WERI-Rb-1 (cell line): ENCODE measurements at regions not wholly inside any gene's neighbourhood (a gene's known extent, or its start where the extent isn't known, plus 50 kb on each side); places are given as distances from the start of the nearest gene placed in this dataset.

Experiments
- DNase-seq: peaks from one replicate; pipeline ENCODE4 v3.0.0-alpha.2; 2020
- H3K27ac ChIP-seq: fragments of 250-450 bp; sonication (Bioruptor Pico); 2 replicates; pipeline ENCODE4 v1.5.1; 2020; ENCODE audit warnings: mild to moderate bottlenecking, moderate library complexity
- H3K27me3 ChIP-seq: fragments of 250-450 bp; sonication (Bioruptor Pico); 2 replicates; pipeline ENCODE4 v1.5.1; 2021; ENCODE audit warnings: mild to moderate bottlenecking, low read depth, moderate library complexity; ENCODE audit not compliant: insufficient read depth, severe bottlenecking
- H3K36me3 ChIP-seq: fragments of 250-450 bp; sonication (Bioruptor Pico); 2 replicates; pipeline ENCODE4 v1.5.1; 2020; ENCODE audit warnings: mild to moderate bottlenecking, moderate library complexity
- H3K4me3 ChIP-seq: 2 replicates; pipeline ENCODE4 v1.5.1; 2011; ENCODE audit warnings: low read depth, mild to moderate bottlenecking, control low read depth, low read length
- H3K9me3 ChIP-seq: fragments of 250-450 bp; sonication (Bioruptor Pico); 2 replicates; pipeline ENCODE4 v1.5.1; 2021; ENCODE audit warnings: mild to moderate bottlenecking, moderate library complexity; ENCODE audit not compliant: severe bottlenecking
- CTCF ChIP-seq: IDR thresholded peaks from 2 replicates; pipeline ENCODE4 v1.5.1; 2011; ENCODE audit warnings: low read depth, mild to moderate bottlenecking, control low read depth, inconsistent platforms, low read length

DNA sequence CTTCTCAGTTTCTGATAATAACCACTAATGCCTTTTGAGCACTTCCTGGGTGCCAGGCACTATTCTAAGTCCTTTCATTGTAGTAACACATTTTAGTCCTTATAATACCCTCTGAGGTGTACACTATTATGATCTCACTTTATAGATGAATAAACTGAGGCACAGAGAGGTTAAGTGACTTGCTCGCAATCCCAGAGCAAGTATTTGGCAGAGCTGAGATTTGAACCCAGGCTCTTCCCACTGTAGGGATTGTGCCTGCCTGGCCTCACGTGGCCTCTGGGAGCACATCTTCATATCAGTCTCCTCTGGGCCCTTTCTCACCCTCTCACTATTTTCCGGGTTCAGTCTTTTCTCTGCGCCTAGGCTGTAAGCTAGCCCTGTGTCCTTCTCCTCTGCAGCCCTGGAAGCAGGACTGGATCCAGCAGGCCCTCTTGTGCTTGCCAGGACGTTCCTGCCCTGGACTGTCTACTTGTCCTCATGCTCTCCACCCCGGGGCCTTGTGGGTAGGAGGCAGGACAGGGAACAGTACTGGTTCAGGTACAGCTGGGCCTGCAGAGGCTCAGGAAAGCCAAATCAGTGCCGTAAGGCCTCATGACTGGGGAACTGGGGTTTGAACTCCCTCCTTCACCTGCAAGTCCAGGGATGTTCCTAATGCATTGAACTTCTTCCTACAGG, 139.6 kb downstream of the VEGFA start:
- Histone ChIP-seq H3K27ac (no peak overlapping the region), H3K4me3 (no peak overlapping the region)
- TF ChIP-seq CTCF: no peak

GRCh38 chr6:43907789-43908472, 137.9 kb downstream of the VEGFA start:
- DNase-seq: peak; percentile 58
- Histone ChIP-seq H3K9me3 (no peaks in the 10 kb centered on the region), H3K36me3 (no peaks in the 10 kb centered on the region), H3K27me3 (no peaks in the 10 kb centered on the region), H3K4me3 (no peak overlapping the region), H3K27ac (no peak overlapping the region)
- no peak for TF ChIP-seq CTCF

More for the DNA sequence above, 139.6 kb downstream of the VEGFA start:
- DNase-seq: no peak
- H3K36me3 ChIP-seq: no peaks in the 10 kb centered on the region
- H3K27me3 ChIP-seq: no peaks in the 10 kb centered on the region
- H3K9me3 ChIP-seq: no peaks in the 10 kb centered on the region

GRCh38 chr6:43907312-43907711, 137.3 kb downstream of the VEGFA start:
- Histone ChIP-seq H3K27me3 (no peaks in the 10 kb centered on the region), H3K27ac (no peak overlapping the region), H3K9me3 (peaks cover 3% of the 10 kb centered on the region), H3K36me3 (no peaks in the 10 kb centered on the region), H3K4me3 (no peak overlapping the region)
- TF ChIP-seq CTCF: no peak
- DNase-seq: no peak

GRCh38 chr6:43904311-43905123, 134.5 kb downstream of the VEGFA start:
- H3K4me3 ChIP-seq: no peak overlapping the region
- TF ChIP-seq CTCF: no peak
- no peak for DNase-seq

GRCh38 chr6:43903739-43904290, 133.8 kb downstream of the VEGFA start:
- Histone ChIP-seq H3K27me3 (no peaks in the 10 kb centered on the region), H3K27ac (no peak overlapping the region), H3K9me3 (peaks cover 3% of the 10 kb centered on the region), H3K36me3 (no peaks in the 10 kb centered on the region), H3K4me3 (no peak overlapping the region)
- TF ChIP-seq CTCF: no peak
- no peak for DNase-seq

More at GRCh38 chr6:43904311-43905123, 134.5 kb downstream of the VEGFA start:
- no peaks in the 10 kb centered on the region for H3K36me3 ChIP-seq
- no peaks in the 10 kb centered on the region for H3K27me3 ChIP-seq
- peaks cover 3% of the 10 kb centered on the region for H3K9me3 ChIP-seq
- no peak overlapping the region for H3K27ac ChIP-seq
